IMR-90 (cell line): ENCODE measurements at regions not wholly inside any gene's neighbourhood (a gene's known extent, or its start where the extent isn't known, plus 50 kb on each side); places are given as distances from the start of the nearest gene placed in this dataset.

ENCODE experiments used
- ATAC-seq: fragments of 200-7000 bp; cut with Tn5 transposase; 2 replicates; pipeline ENCODE4 v1.9.1; 2020; ENCODE audit warnings: low read depth, mild to moderate bottlenecking, moderate library complexity
- BruUV-seq: library from RNA; stranded (reverse); fragments of 400-500 nt; replicated peaks from 2 replicates; lab custom pipeline; 2021; lab: Mats Ljungman, UMichigan
- CTCF ChIA-PET: fragments of 300-600 bp; formaldehyde crosslinking; extraction: SDS; loops from one replicate; lab custom pipeline; 2021; ENCODE audit warnings: antibody characterized with exemption; lab: Yijun Ruan, JAX
- POLR2A ChIA-PET: fragments of 300-600 bp; sonication (Branson Sonifier 250); formaldehyde crosslinking; loops from one replicate; lab custom pipeline; 2022; ENCODE audit warnings: antibody characterized with exemption; ENCODE audit not compliant: unreplicated experiment; lab: Charles Lee
- DNase-seq: peaks from one replicate; pipeline ENCODE4 v3.0.0; 2013
- H2AFZ ChIP-seq: replicated peaks from 2 replicates; pipeline ENCODE3; 2013; ENCODE audit warnings: low read length, mild to moderate bottlenecking; ENCODE audit not compliant: poor library complexity
- H2AK5ac ChIP-seq: 2 replicates; pipeline ENCODE4 v1.6.1; 2013; ENCODE audit warnings: low read depth, low read length, inconsistent platforms
- H2AK9ac ChIP-seq: replicated peaks from 2 replicates; pipeline ENCODE3; 2013; ENCODE audit warnings: mild to moderate bottlenecking, low read depth, low read length, moderate library complexity; ENCODE audit not compliant: poor library complexity
- H2BK120ac ChIP-seq: 2 replicates; pipeline ENCODE4 v1.6.1; 2013; ENCODE audit warnings: low read depth, low read length, inconsistent platforms
- H2BK15ac ChIP-seq: 3 replicates; pipeline ENCODE4 v1.6.1; 2013; ENCODE audit warnings: low read depth, low read length, inconsistent platforms
- H2BK20ac ChIP-seq: 2 replicates; pipeline ENCODE4 v1.6.1; 2013; ENCODE audit warnings: low read depth, mild to moderate bottlenecking, inconsistent platforms, low read length, moderate library complexity
- H2BK5ac ChIP-seq: 2 replicates; pipeline ENCODE4 v1.6.1; 2013; ENCODE audit warnings: mild to moderate bottlenecking, low read depth, low read length, inconsistent platforms; ENCODE audit not compliant: poor library complexity, severe bottlenecking
- H3K14ac ChIP-seq: replicated peaks from 2 replicates; pipeline ENCODE4 v1.6.1; 2013; ENCODE audit warnings: low read depth, low read length, inconsistent platforms
- H3K18ac ChIP-seq: 2 replicates; pipeline ENCODE4 v1.6.1; 2013; ENCODE audit warnings: low read depth, low read length, control low read depth
- H3K23ac ChIP-seq: 2 replicates; pipeline ENCODE4 v1.6.1; 2013; ENCODE audit warnings: low read depth, low read length, inconsistent platforms
- H3K27ac ChIP-seq: 2 replicates; pipeline ENCODE4 v1.5.1; 2013; ENCODE audit warnings: mild to moderate bottlenecking, control low read depth, low read length; ENCODE audit not compliant: insufficient read depth
- H3K27me3 ChIP-seq: 2 replicates; pipeline ENCODE4 v1.6.1; 2013; ENCODE audit warnings: low read length; ENCODE audit not compliant: control insufficient read depth, insufficient read depth
- H3K36me3 ChIP-seq: 2 replicates; pipeline ENCODE4 v1.6.1; 2013; ENCODE audit warnings: low read length, mixed read lengths; ENCODE audit not compliant: control insufficient read depth, insufficient read depth
- H3K4ac ChIP-seq: 2 replicates; pipeline ENCODE4 v1.6.1; 2013; ENCODE audit warnings: low read depth, low read length, inconsistent platforms
- H3K4me1 ChIP-seq: 2 replicates; pipeline ENCODE4 v1.6.1; 2013; ENCODE audit warnings: low read length, mixed read lengths; ENCODE audit not compliant: control insufficient read depth, insufficient read depth
- H3K4me2 ChIP-seq: 2 replicates; pipeline ENCODE4 v1.6.1; 2013; ENCODE audit warnings: low read depth, mild to moderate bottlenecking, control low read depth, low read length, moderate library complexity
- H3K4me3 ChIP-seq: 2 replicates; pipeline ENCODE4 v1.5.1; 2013; ENCODE audit warnings: low read depth, mild to moderate bottlenecking, control low read depth, low read length, moderate library complexity; ENCODE audit not compliant: insufficient read depth
- H3K56ac ChIP-seq: 2 replicates; pipeline ENCODE4 v1.6.1; 2013; ENCODE audit warnings: low read length, inconsistent platforms; ENCODE audit not compliant: insufficient read depth; ENCODE audit errors: extremely low read depth
- H3K79me1 ChIP-seq, 2 experiments: 2 replicates each; pipeline ENCODE4 v1.6.1; 2013; ENCODE audit warnings: low read length in 2 of 2, inconsistent platforms in 1 of 2, low read depth in 1 of 2
- H3K9ac ChIP-seq: 2 replicates; pipeline ENCODE4 v1.6.1; 2013; ENCODE audit warnings: low read depth, low read length, control low read depth
- H3K9me1 ChIP-seq: 2 replicates; pipeline ENCODE4 v1.6.1; 2013; ENCODE audit warnings: low read length, inconsistent platforms; ENCODE audit not compliant: insufficient read depth
- H3K9me3 ChIP-seq: 2 replicates; pipeline ENCODE4 v1.6.1; 2013; ENCODE audit warnings: low read length; ENCODE audit not compliant: control insufficient read depth, insufficient read depth
- H4K20me1 ChIP-seq: 2 replicates; pipeline ENCODE4 v1.6.1; 2013; ENCODE audit warnings: low read length, inconsistent platforms; ENCODE audit not compliant: insufficient read depth
- H4K5ac ChIP-seq: 2 replicates; pipeline ENCODE4 v1.6.1; 2013; ENCODE audit warnings: mild to moderate bottlenecking, low read depth, low read length, control low read depth
- H4K8ac ChIP-seq, 2 experiments: 2 replicates each; pipeline ENCODE4 v1.6.1; 2013; ENCODE audit warnings: low read depth in 2 of 2, low read length in 2 of 2, control low read depth in 1 of 2, inconsistent platforms in 1 of 2
- H4K91ac ChIP-seq: 2 replicates; pipeline ENCODE4 v1.6.1; 2013; ENCODE audit warnings: low read depth, low read length, inconsistent platforms; ENCODE audit not compliant: insufficient read depth
- POLR2A ChIP-seq: IDR thresholded peaks from 2 replicates; pipeline ENCODE4 v1.6.1; 2012; ENCODE audit warnings: mild to moderate bottlenecking, low read depth, low read length
- USF2 ChIP-seq: fragments of 150-350 bp; IDR thresholded peaks from 2 replicates; pipeline ENCODE4 v1.6.1; 2017; ENCODE audit warnings: mild to moderate bottlenecking, antibody characterized with exemption, low read length, low read depth
- WGBS, 2 experiments: methylation state at CpG; one replicate each; pipeline versions ENCODE4 v1.1.5 to v1.1.7; 2013; ENCODE audit warnings: missing lambda C conversion rate in 2 of 2; ENCODE audit not compliant: insufficient read length in 1 of 2; ENCODE audit errors: extremely low coverage in 2 of 2; 5-methylcytosine and 5-hydroxymethylcytosine counted together
- dilution Hi-C: fragments of 300-500 bp; cut with HindIII; formaldehyde crosslinking; loops from one replicate; pipeline ENCODE4 v1.14.3; 2018; ENCODE audit warnings: low sequenced_read_pairs; ENCODE audit not compliant: unreplicated experiment
- in situ Hi-C: fragments of 300-500 bp; cut with MboI; formaldehyde crosslinking; loops from 3 replicates; pipeline ENCODE4 v1.14.3; 2019; ENCODE audit warnings: low sequenced_read_pairs, inconsistent platforms, mixed read lengths
- intact Hi-C: fragments of 100-400 bp; cut with micrococcal nuclease; formaldehyde crosslinking; loops from 2 replicates; pipeline ENCODE4 v1.10.0; 2022

DNA sequence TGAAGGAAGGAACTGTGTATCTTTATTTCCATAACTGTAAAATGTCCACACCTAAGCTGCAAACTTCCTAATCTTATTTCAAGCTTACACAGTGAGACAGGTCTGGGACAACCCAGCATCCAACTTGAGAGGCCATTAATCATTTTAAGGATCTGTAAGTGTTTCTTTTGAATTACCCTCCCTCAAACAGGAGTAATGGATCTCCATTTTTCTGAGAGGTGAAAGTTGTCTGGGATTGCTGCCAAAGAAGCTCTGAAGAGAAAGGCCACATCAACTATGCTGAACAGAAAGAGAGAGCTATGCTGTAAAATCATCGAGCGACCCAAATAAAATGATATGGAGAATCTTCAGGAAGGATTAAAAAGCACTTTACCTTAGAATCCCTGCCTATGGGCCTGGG lies 131.7 kb upstream of the CPNE8 start:
- Histone ChIP-seq H2BK20ac (no peak overlapping the region), H2AK9ac (no peak overlapping the region), H3K27me3 (no peaks in the 10 kb centered on the region), H2BK120ac (no peak overlapping the region), H4K91ac (no peak overlapping the region), H4K20me1 (no peaks in the 10 kb centered on the region), H4K8ac (no peak overlapping the region), H3K56ac (no peak overlapping the region), H3K4me3 (no peak overlapping the region), H3K18ac (no peak overlapping the region), H3K36me3 (no peaks in the 10 kb centered on the region), H3K14ac (no peak overlapping the region), H3K4ac (no peak overlapping the region), H2BK15ac (no peak overlapping the region), H3K27ac (no peak overlapping the region), H3K79me1 (no peaks in the 10 kb centered on the region), H3K23ac (no peak overlapping the region), H4K5ac (no peak overlapping the region), H3K4me1 (no peaks in the 10 kb centered on the region), H2AK5ac (no peak overlapping the region), H2AFZ (no peak overlapping the region), H2BK5ac (no peak overlapping the region), H3K9me1 (no peaks in the 10 kb centered on the region), H3K9me3 (peaks cover 4% of the 10 kb centered on the region), H3K9ac (no peak overlapping the region), H3K4me2 (no peak overlapping the region)
- intact Hi-C loops (no loop called here), dilution Hi-C loops (no loop called here), in situ Hi-C loops (no loop called here)
- no CpG with 5 or more reads among the region's 2 CpGs for WGBS, 2 experiments
- ChIA-PET POLR2A (no interaction called here), CTCF (no interaction called here)
- no TSS peak for BruUV-seq
- no peak for ATAC-seq
- TF ChIP-seq POLR2A (no peak), USF2 (no peak)
- no peak for DNase-seq
